Right renal cortex interstitium (tissue), 3 donors: ENCODE measurements at regions not wholly inside any gene's neighbourhood (a gene's known extent, or its start where the extent isn't known, plus 50 kb on each side); places are given as distances from the start of the nearest gene placed in this dataset.
"Not testable (repeated sequence)": the region's sequence is repeated elsewhere in the genome, so short reads cannot be mapped to it uniquely, and the experiment has no call there.

Experiments used
- DNase-seq, 3 donors: peaks; one replicate each; pipeline ENCODE4 v3.0.0-alpha.2; 2013; ENCODE audit warnings: low read depth in 3 of 3, low spot score in 2 of 3

GRCh38 chr4:117661091-117662072 lies 372.9 kb upstream of the NDST3 start:
- no peak for DNase-seq

GRCh38 chr4:117664706-117665444 lies 369.4 kb upstream of the NDST3 start:
- no peak for DNase-seq

- DNase-seq, result no peak
These were observed 358.1 kb upstream of the NDST3 start for GRCh38 chr4:117676153-117676552.

- DNase-seq, result no peak
These were observed 355.4 kb upstream of the NDST3 start for GRCh38 chr4:117678861-117679260.

- no peak for DNase-seq
These were observed 342.5 kb upstream of the NDST3 start for GRCh38 chr4:117691572-117692351.

GRCh38 chr4:117692538-117692937 lies 341.7 kb upstream of the NDST3 start:
- no peak for DNase-seq

- DNase-seq, result no peak
These were observed 334.7 kb upstream of the NDST3 start for GRCh38 chr4:117699595-117699994.

- no peak for DNase-seq
These were observed 334.0 kb upstream of the NDST3 start for GRCh38 chr4:117700111-117700892.

- no peak for DNase-seq
These were observed 331.9 kb upstream of the NDST3 start for GRCh38 chr4:117702353-117702752.

- DNase-seq, result no peak
These were observed 329.6 kb upstream of the NDST3 start for GRCh38 chr4:117704721-117705120.

- DNase-seq, result no peak
These were observed 293.6 kb upstream of the NDST3 start for GRCh38 chr4:117740736-117741135.

GRCh38 chr4:117745379-117745778 lies 288.9 kb upstream of the NDST3 start:
- not testable (repeated sequence) for DNase-seq

GRCh38 chr4:117755438-117755837 lies 278.8 kb upstream of the NDST3 start:
- DNase-seq, result no peak

- no peak for DNase-seq
These were observed 265.7 kb upstream of the NDST3 start for GRCh38 chr4:117768610-117769009.

GRCh38 chr4:117770269-117771102 lies 263.8 kb upstream of the NDST3 start:
- DNase-seq, result no peak

- DNase-seq, result no peak
These were observed 262.5 kb upstream of the NDST3 start for GRCh38 chr4:117771647-117772337.

- no peak for DNase-seq
These were observed 261.0 kb upstream of the NDST3 start for GRCh38 chr4:117773064-117773936.

GRCh38 chr4:117777721-117778120 lies 256.6 kb upstream of the NDST3 start:
- no peak for DNase-seq
